HG03060 (cell line): ENCODE measurements at regions not wholly inside any gene's neighbourhood (a gene's known extent, or its start where the extent isn't known, plus 50 kb on each side); places are given as distances from the start of the nearest gene placed in this dataset.

ENCODE experiments used
- ATAC-seq: cut with Tn5 transposase; IDR thresholded peaks from one replicate; pipeline ENCODE4 v1.9.1; 2021; ENCODE audit warnings: low read depth, moderate number of reproducible peaks; ENCODE audit not compliant: unreplicated experiment

- ATAC-seq: no peak
These were observed 796.4 kb upstream of the CDH2 start for GRCh38 chr18:28973324-28973723.

- ATAC-seq: no peak
These were observed 795.5 kb upstream of the CDH2 start for GRCh38 chr18:28972333-28972907.

- no peak for ATAC-seq
These were observed 786.6 kb upstream of the CDH2 start for GRCh38 chr18:28963481-28963880.

GRCh38 chr18:28961669-28962228, 784.8 kb upstream of the CDH2 start:
- no peak for ATAC-seq

GRCh38 chr18:28960146-28960545, 783.2 kb upstream of the CDH2 start:
- ATAC-seq: no peak

- no peak for ATAC-seq
These were observed 775.4 kb upstream of the CDH2 start for GRCh38 chr18:28952339-28952738.

- no peak for ATAC-seq
These were observed 771.0 kb upstream of the CDH2 start for GRCh38 chr18:28947900-28948299.

GRCh38 chr18:28946471-28946870, 769.5 kb upstream of the CDH2 start:
- no peak for ATAC-seq

GRCh38 chr18:28922936-28923335, 746.0 kb upstream of the CDH2 start:
- ATAC-seq: no peak

- no peak for ATAC-seq
These were observed 739.5 kb upstream of the CDH2 start for GRCh38 chr18:28916456-28916855.

- ATAC-seq: no peak
These were observed 728.6 kb upstream of the CDH2 start for GRCh38 chr18:28905509-28905908.

GRCh38 chr18:28904789-28905364, 727.9 kb upstream of the CDH2 start:
- ATAC-seq: no peak

DNA sequence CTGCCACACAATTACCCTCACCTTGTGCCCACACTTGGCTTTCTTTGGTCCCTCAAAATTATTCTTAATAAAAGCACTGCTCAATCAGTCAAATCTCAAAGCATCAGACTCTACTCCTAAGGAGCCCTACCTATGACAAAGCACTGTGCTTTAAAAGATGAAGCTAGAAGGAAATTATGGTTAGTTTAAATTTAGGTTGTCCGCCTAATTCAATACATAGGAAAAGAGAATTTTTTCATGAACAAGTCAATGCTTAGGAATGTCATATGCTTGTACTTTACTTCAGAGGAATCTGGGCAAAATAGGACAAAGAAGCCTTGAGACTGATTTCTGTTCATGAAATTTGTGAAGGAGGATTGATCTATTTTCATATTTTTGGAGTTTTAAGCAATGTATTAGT, 726.4 kb upstream of the CDH2 start:
- ATAC-seq: no peak

- ATAC-seq: no peak
These were observed 713.9 kb upstream of the CDH2 start for GRCh38 chr18:28890791-28891190.

DNA sequence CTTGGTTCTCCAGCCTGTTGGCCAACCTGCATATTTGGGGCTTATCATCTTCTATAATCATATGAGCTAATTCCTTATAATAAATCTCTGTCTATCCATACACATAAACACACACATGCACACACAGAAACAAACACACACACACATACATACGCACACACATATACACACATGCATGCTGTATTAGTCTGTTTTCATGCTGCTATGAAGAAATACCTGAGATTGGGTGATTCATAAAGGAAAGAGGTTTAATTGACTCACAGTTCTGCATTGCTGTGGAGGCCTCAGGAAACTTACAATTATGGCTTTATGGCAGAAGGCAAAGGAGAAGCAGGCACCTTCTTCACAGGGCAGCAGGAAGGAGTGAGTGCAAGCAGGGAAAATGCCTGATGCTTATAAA, 707.4 kb upstream of the CDH2 start:
- no peak for ATAC-seq

- no peak for ATAC-seq
These were observed 703.9 kb upstream of the CDH2 start for GRCh38 chr18:28880856-28881255.

GRCh38 chr18:28875059-28875458, 698.1 kb upstream of the CDH2 start:
- no peak for ATAC-seq

DNA sequence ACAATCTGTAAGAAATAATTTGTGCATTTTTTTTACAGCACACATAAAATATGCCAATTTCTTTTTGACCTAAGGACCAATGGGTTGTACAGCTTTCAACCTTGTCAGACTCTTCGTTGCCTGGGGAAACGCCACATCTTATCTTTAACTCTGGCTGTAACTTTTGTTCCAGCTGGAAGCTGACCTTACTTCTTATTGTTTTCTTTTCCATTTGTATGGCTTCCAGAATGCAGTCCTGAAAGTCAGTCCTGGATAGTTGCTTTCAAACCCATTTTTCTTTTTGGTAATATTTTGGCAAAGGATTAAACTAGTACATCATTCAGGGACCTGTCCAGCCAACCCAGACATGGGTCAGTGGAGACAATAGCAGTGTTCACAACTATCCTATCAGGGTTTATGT, 686.5 kb upstream of the CDH2 start:
- ATAC-seq: no peak

DNA sequence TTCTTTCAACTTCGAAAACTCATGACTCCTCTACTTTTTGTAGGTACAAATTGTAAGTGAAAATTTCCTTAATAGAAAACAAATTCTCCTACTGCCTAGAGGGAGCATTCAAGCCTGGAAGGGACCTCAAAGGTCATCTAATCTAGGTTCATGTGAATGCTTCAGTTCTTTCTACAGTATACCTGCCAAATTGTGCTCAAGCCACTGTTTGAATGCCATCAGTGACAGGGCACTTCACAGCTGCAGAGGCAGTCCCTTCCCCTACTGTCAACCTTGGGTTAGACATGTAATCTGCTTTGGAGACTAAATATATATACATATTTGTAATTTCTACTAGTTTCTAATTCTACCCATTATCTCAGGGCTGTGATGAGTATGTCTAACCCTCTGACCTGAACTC, 681.3 kb upstream of the CDH2 start:
- no peak for ATAC-seq

DNA sequence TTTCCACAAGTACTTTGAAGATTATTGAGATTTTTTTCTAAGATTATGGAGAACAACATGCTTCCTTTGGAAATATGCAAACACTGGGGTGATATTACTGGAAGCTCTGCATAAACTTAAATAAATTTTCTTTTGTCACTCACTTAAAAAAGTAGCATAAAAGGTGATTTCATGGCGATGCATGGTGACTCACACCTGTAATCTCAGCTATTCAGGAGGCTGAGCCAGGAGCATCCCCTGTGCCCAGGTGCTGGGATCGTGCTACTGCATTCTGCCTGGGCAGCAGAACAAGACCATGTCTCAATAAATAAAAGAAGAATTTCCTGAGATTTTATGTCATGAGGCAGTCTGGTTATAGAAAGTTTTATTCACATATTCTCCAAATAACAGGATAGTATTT, 679.1 kb upstream of the CDH2 start:
- ATAC-seq: no peak

GRCh38 chr18:28855524-28855923, 678.6 kb upstream of the CDH2 start:
- ATAC-seq: no peak

- ATAC-seq: no peak
These were observed 678.0 kb upstream of the CDH2 start for GRCh38 chr18:28854964-28855363.

- ATAC-seq: no peak
These were observed 670.0 kb upstream of the CDH2 start for GRCh38 chr18:28846958-28847357.
